ENCODE measurements at regions not wholly inside any gene's neighbourhood (a gene's known extent, or its start where the extent isn't known, plus 50 kb on each side); places are given as distances from the start of the nearest gene placed in this dataset.

DNA sequence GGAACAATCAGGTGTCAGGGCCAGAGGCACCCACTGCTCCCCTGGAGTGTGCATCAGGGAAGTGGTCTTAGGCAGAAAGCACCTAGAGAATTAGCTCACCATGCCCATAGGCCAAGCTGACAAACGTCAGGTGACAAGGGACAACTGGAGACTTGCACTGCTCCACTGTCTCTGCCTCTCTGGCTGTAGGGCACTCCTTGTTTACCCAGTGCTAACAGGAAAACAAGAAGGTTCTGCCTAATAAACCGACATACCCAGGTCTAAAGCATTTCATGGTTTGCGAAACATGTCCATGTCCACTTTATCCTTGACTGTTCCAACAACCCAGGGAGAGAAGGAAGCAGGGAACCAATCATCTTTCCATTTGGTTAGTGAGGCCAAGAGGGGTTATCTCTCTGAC is 92.5 kb upstream of the MAMLD1 start:
- TF ChIP-seq POLR2A (IDR thresholded peaks at IDR 0.05): no peak
- TF ChIP-seq, protein P1, sequence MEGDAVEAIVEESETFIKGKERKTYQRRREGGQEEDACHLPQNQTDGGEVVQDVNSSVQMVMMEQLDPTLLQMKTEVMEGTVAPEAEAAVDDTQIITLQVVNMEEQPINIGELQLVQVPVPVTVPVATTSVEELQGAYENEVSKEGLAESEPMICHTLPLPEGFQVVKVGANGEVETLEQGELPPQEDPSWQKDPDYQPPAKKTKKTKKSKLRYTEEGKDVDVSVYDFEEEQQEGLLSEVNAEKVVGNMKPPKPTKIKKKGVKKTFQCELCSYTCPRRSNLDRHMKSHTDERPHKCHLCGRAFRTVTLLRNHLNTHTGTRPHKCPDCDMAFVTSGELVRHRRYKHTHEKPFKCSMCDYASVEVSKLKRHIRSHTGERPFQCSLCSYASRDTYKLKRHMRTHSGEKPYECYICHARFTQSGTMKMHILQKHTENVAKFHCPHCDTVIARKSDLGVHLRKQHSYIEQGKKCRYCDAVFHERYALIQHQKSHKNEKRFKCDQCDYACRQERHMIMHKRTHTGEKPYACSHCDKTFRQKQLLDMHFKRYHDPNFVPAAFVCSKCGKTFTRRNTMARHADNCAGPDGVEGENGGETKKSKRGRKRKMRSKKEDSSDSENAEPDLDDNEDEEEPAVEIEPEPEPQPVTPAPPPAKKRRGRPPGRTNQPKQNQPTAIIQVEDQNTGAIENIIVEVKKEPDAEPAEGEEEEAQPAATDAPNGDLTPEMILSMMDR (IDR thresholded peaks at IDR 0.05): no peak
